ENCODE measurements at regions not wholly inside any gene's neighbourhood (a gene's known extent, or its start where the extent isn't known, plus 50 kb on each side); places are given as distances from the start of the nearest gene placed in this dataset.

- no peak for TF ChIP-seq CTCF (IDR thresholded peaks at IDR 0.05)
- TF ChIP-seq STAT6 (CRISPR knock-in tag; conservative IDR thresholded peaks at IDR 0.05; ENCODE audit: low read depth), result no peak
- no peak for TF ChIP-seq ETV6 (CRISPR knock-in tag; IDR thresholded peaks at IDR 0.05)
- TF ChIP-seq ATF3 (CRISPR knock-in tag; conservative IDR thresholded peaks at IDR 0.05), result no peak
- no peak for TF ChIP-seq NFATC4 (CRISPR knock-in tag; IDR thresholded peaks at IDR 0.05)
These were observed 138.6 kb upstream of the BRINP3 start for GRCh38 chr1:190616235-190616634.
